ENCODE measurements at regions not wholly inside any gene's neighbourhood (a gene's known extent, or its start where the extent isn't known, plus 50 kb on each side); places are given as distances from the start of the nearest gene placed in this dataset.

DNA sequence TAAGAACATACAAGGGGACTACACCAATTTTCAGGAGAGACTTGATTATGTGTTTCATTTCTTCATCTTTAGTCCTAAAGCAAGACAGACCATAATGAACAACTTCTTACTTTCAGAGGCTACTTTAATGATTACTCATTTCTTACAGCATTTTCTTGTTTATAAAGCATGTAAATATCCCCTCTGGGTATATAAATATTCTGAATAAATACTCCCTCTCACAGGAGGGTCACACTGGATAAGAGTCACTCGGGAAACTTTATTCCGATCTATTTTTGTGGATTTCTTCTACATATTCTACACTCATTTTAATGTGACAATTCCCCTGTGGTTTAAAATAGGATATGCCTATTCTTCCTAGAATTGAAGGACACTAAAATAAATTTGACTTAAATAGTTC, 228.9 kb upstream of the RPS6KA3 start (continued):
- TF ChIP-seq, protein P1, sequence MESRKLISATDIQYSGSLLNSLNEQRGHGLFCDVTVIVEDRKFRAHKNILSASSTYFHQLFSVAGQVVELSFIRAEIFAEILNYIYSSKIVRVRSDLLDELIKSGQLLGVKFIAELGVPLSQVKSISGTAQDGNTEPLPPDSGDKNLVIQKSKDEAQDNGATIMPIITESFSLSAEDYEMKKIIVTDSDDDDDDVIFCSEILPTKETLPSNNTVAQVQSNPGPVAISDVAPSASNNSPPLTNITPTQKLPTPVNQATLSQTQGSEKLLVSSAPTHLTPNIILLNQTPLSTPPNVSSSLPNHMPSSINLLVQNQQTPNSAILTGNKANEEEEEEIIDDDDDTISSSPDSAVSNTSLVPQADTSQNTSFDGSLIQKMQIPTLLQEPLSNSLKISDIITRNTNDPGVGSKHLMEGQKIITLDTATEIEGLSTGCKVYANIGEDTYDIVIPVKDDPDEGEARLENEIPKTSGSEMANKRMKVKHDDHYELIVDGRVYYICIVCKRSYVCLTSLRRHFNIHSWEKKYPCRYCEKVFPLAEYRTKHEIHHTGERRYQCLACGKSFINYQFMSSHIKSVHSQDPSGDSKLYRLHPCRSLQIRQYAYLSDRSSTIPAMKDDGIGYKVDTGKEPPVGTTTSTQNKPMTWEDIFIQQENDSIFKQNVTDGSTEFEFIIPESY (IDR thresholded peaks at IDR 0.05; ENCODE audit: borderline replicate concordance, low read depth) = no peak
- no peak for TF ChIP-seq CHD2 (IDR thresholded peaks at IDR 0.05; ENCODE audit: low read length, partially characterized antibody)
- TF ChIP-seq GABPA (IDR thresholded peaks at IDR 0.05; ENCODE audit: low read depth) = no peak
- no peak for TF ChIP-seq EP300 (IDR thresholded peaks at IDR 0.05; ENCODE audit: borderline replicate concordance in 1 of 2, low read depth in 1 of 2, low read length in 1 of 2)
- no peak for TF ChIP-seq ELF1 (IDR thresholded peaks at IDR 0.05)

DNA sequence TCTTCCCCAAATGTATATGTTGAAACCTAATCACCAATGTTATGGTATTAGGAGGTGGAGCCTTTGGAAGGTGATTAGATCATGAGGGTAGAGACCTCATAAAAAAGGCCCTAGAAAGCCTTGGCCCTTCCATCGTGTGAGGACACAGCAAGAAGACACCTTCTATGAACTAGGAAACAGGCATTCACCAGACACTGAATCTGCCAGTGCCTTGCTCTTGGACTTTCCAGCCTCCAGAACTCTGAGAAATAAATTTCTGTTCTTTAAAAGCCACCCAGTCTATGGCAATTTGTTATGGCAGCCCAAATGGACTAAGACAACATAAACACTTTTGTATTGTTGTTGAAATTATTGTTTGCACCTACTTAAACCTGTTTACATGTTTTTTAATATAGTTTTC, 221.8 kb upstream of the RPS6KA3 start:
- no peaks in the 10 kb centered on the region for H3K9me3 ChIP-seq
- no peak for TF ChIP-seq MXI1 (IDR thresholded peaks at IDR 0.05; ENCODE audit: low read depth, low read length)
- TF ChIP-seq EZH2phosphoT487 (IDR thresholded peaks at IDR 0.05; ENCODE audit: borderline replicate concordance, low read depth) = no peak
- TF ChIP-seq TCF12 (IDR thresholded peaks at IDR 0.05) = no peak
- no peaks in the 10 kb centered on the region for H4K20me1 ChIP-seq (ENCODE audit: insufficient read depth)
- H3K9me2 ChIP-seq = no peaks in the 10 kb centered on the region
- H3K27me3 ChIP-seq (ENCODE audit: insufficient read depth) = no peaks in the 10 kb centered on the region
- H3K9ac ChIP-seq = no peak overlapping the region
- H3K4me3 ChIP-seq (ENCODE audit: low read depth in 2 of 2, low read length in 1 of 2) = no peak overlapping the region
- POLR2A ChIA-PET = no interaction called here
- H3K79me2 ChIP-seq (ENCODE audit: insufficient read depth) = no peaks in the 10 kb centered on the region
- CTCF ChIA-PET = no interaction called here
- H3F3A ChIP-seq (replicated peaks; ENCODE audit: insufficient read depth) = peaks cover 8% of the 10 kb centered on the region
- DNase-seq = no peak
- no peak overlapping the region for H2AFZ ChIP-seq (ENCODE audit: low read depth)
- H3K4me2 ChIP-seq = no peak overlapping the region
- no peaks in the 10 kb centered on the region for H3K36me3 ChIP-seq (replicated peaks in 1 of 2; ENCODE audit: control insufficient read depth in 1 of 2, insufficient read depth in 2 of 2, low read length in 1 of 2)
- H3K4me1 ChIP-seq (ENCODE audit: control insufficient read depth in 1 of 2, insufficient read depth in 2 of 2, low read depth in 1 of 2, low read length in 1 of 2) = no peaks in the 10 kb centered on the region
- no peak overlapping the region for H3K27ac ChIP-seq (ENCODE audit: low read depth in 2 of 2, low read length in 1 of 2)
- 31% methylated on average over 1 of the region's 1 CpG for WGBS (ENCODE audit: low lambda C conversion rate)

DNA sequence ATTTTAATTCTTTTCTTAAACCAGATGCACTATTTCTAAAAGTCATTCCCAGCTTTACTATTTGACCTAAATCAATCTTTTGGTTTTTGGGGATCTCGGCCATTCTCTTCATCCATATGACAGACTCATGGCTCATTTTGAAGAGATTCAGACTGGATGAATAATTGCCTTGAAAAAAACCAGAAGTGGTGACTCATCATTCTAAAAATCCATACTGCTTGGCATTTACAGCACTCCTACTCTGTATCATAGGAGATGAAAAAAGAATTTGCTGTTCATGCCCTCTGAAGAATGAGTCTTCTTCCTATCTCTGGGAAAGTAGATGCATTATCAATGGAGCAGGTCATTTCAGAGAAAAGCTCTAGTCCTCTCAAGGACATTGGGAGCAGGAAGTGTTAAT, 220.5 kb upstream of the RPS6KA3 start:
- TF ChIP-seq ELF1 (IDR thresholded peaks at IDR 0.05) (no peak), POLR2AphosphoS5 (IDR thresholded peaks at IDR 0.05; ENCODE audit: low read depth, low read length) (peak; percentile 43; the same call in 1 of the 2 replicates), FOSL2 (IDR thresholded peaks at IDR 0.05; ENCODE audit: borderline replicate concordance, low read depth) (peak; percentile 86), JUND (IDR thresholded peaks at IDR 0.05) (peak; percentile 91), RAD21 (IDR thresholded peaks at IDR 0.05; ENCODE audit: low read length) (no peak), TCF12 (IDR thresholded peaks at IDR 0.05) (peak; percentile 96), EP300 (IDR thresholded peaks at IDR 0.05; ENCODE audit: borderline replicate concordance in 1 of 2, low read depth in 1 of 2, low read length in 1 of 2) (peak in 1 of 2 experiments; percentile 24; a peak in 1 of 4 replicates), RXRA (IDR thresholded peaks at IDR 0.05; ENCODE audit: borderline replicate concordance, low read depth) (peak; percentile 34; the same call in 1 of the 2 replicates), NFIC (IDR thresholded peaks at IDR 0.05; ENCODE audit: borderline replicate concordance) (peak; percentile 58), MEF2A (IDR thresholded peaks at IDR 0.05; ENCODE audit: borderline replicate concordance, low read depth) (peak; percentile 32; the same call in 1 of the 2 replicates), TEAD4 (IDR thresholded peaks at IDR 0.05; ENCODE audit: borderline replicate concordance, insufficient read depth) (no peak), SIN3A (IDR thresholded peaks at IDR 0.05; ENCODE audit: borderline replicate concordance, low read depth, low read length) (no peak), NRF1 (IDR thresholded peaks at IDR 0.05; ENCODE audit: low read depth, low read length) (no peak)
- TF ChIP-seq, protein P2, sequence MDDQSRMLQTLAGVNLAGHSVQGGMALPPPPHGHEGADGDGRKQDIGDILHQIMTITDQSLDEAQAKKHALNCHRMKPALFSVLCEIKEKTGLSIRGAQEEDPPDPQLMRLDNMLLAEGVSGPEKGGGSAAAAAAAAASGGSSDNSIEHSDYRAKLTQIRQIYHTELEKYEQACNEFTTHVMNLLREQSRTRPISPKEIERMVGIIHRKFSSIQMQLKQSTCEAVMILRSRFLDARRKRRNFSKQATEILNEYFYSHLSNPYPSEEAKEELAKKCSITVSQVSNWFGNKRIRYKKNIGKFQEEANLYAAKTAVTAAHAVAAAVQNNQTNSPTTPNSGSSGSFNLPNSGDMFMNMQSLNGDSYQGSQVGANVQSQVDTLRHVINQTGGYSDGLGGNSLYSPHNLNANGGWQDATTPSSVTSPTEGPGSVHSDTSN (IDR thresholded peaks at IDR 0.05) = peak; percentile 93
- TF ChIP-seq, protein P3, sequence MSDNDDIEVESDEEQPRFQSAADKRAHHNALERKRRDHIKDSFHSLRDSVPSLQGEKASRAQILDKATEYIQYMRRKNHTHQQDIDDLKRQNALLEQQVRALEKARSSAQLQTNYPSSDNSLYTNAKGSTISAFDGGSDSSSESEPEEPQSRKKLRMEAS (IDR thresholded peaks at IDR 0.05; ENCODE audit: low read depth) = peak; percentile 46; the same call in 1 of the 2 replicates
- TF ChIP-seq, protein P4, sequence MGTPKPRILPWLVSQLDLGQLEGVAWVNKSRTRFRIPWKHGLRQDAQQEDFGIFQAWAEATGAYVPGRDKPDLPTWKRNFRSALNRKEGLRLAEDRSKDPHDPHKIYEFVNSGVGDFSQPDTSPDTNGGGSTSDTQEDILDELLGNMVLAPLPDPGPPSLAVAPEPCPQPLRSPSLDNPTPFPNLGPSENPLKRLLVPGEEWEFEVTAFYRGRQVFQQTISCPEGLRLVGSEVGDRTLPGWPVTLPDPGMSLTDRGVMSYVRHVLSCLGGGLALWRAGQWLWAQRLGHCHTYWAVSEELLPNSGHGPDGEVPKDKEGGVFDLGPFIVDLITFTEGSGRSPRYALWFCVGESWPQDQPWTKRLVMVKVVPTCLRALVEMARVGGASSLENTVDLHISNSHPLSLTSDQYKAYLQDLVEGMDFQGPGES (IDR thresholded peaks at IDR 0.05; ENCODE audit: low read depth, low read length) = no peak
- no peaks in the 10 kb centered on the region for H3K36me3 ChIP-seq (replicated peaks in 1 of 2; ENCODE audit: control insufficient read depth in 1 of 2, insufficient read depth in 2 of 2, low read length in 1 of 2)
- no peak overlapping the region; the same call in 1 of the 2 replicates for H2AFZ ChIP-seq (ENCODE audit: low read depth)
- no peaks in the 10 kb centered on the region for H4K20me1 ChIP-seq (ENCODE audit: insufficient read depth)
- no peak overlapping the region for H3K4me3 ChIP-seq (ENCODE audit: low read depth in 2 of 2, low read length in 1 of 2)
- whole genome bisulfite sequencing (ENCODE audit: low lambda C conversion rate) = 7% methylated on average over 1 of the region's 1 CpG
- H3K9ac ChIP-seq = no peak overlapping the region
- CTCF ChIA-PET = no interaction called here
- H3K4me1 ChIP-seq (ENCODE audit: control insufficient read depth in 1 of 2, insufficient read depth in 2 of 2, low read depth in 1 of 2, low read length in 1 of 2) = no peaks in the 10 kb centered on the region
- no peaks in the 10 kb centered on the region for H3K27me3 ChIP-seq (ENCODE audit: insufficient read depth)
- peak overlapping the region in 1 of 2 experiments; percentile 79; a peak in 3 of 4 replicates for H3K27ac ChIP-seq (ENCODE audit: low read depth in 2 of 2, low read length in 1 of 2)
- H3K9me2 ChIP-seq = no peaks in the 10 kb centered on the region
- H3K9me3 ChIP-seq = no peaks in the 10 kb centered on the region
- no peaks in the 10 kb centered on the region for H3K79me2 ChIP-seq (ENCODE audit: insufficient read depth)
- POLR2A ChIA-PET = no interaction called here
- DNase-seq = no peak
- peaks cover 8% of the 10 kb centered on the region for H3F3A ChIP-seq (replicated peaks; ENCODE audit: insufficient read depth)
- H3K4me2 ChIP-seq = peak overlapping the region; percentile 40; the same call in 1 of the 2 replicates
